ENCODE measurements at regions not wholly inside any gene's neighbourhood (a gene's known extent, or its start where the extent isn't known, plus 50 kb on each side); places are given as distances from the start of the nearest gene placed in this dataset.

DNA sequence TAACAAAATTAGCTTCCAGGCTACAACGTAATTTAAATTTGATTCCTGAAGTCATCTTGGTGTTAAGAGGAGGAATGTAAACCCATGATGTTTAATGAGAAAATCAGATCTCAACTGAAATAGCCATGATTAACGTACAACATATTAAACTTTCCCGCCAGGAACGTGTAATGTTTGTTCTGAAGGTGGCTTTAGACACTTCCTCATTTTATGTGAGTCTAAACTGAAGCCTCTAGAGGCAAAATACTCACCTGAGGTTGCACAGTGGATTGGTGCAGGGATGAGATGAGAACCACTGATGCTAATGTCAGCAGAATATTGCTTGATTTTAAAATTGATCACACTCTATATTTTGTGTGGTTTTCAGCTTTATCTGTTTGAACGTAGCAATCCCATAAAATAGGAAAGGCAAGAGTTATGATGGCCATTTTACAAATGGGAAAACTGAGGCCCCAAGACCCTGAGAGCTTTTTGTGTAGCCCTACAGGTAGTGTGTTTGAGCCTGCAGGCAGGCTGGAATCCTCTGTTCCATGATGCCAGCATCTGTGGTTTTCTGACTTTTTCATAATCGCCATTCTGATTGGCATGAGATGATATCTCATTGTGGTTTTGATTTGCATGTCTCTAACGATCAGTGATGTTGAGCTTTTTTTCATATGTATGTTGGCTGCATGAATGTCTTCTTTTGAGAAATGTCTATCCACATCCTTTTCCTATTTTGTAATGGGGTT is 243.7 kb upstream of the BMPER start:
- no peak for DNase-seq (ENCODE audit: low read depth)
- in situ Hi-C loops (cut with HindIII; ENCODE audit: low pct_unique_long_range_greater_than_20kb, low sequenced_read_pairs): no loop called here

DNA sequence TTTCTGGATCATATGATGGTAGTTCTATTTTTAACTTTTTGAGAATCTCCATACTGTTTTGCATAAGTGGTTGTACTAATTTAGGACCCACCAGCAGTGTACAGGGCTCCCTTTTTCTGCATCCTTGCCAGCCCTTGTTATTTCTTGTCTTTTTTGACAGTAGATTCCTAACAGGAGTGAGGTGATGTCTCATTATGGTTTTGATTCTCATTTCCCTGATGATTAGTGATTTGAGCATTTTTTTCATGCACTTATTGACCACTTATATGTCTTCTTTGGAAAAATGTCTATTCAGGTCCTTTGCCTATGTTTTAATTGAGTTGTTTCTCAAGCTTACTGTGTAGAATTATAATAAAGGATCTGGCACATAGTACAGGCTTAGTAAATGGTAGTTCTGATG is 238.8 kb upstream of the BMPER start:
- in situ Hi-C loops (cut with HindIII; ENCODE audit: low pct_unique_long_range_greater_than_20kb, low sequenced_read_pairs): no loop called here
- no peak for DNase-seq (ENCODE audit: low read depth)

DNA sequence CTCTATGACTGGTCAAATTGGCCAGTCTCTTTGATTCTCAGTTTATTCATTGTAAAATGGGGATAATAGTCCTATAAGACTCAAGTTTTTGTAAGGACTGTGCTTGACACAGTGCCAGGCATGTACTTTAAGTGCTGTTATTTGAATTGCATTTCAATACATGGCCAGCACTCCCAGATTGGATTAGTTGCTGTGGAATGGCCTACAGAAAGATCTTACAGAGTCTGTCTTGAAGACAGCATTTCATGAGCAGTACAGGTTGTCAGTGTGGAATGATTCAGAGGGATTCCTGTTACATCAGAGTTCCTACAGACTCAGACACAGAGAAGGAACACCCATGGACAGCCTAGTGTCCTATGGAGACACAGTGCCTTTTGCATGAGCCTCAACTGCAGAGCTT is 238.1 kb upstream of the BMPER start:
- in situ Hi-C loops (cut with HindIII; ENCODE audit: low pct_unique_long_range_greater_than_20kb, low sequenced_read_pairs): no loop called here
- no peak for DNase-seq (ENCODE audit: low read depth)

DNA sequence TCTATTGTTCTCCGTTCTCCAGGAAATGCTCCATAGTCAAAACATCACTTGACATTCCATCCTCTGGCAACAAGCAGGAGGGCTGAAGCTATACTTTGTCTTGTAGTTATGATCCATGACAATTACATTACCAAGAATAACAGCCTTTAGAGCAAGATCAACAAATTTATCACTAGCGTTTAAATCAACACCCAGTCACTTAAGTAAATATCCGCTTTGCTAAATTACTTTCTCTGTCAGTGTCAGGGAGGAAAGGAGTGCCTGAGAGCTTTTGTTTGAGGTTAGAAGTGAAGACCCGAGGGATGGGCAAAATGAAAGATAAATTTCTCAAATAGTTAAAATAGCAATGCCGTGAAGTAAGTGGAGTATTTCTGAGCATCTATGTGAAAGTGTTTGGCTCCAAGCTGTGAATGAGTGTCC is 236.1 kb upstream of the BMPER start:
- in situ Hi-C loops (cut with HindIII; ENCODE audit: low pct_unique_long_range_greater_than_20kb, low sequenced_read_pairs): no loop called here
- peak; percentile 98 for DNase-seq (ENCODE audit: low read depth)

DNA sequence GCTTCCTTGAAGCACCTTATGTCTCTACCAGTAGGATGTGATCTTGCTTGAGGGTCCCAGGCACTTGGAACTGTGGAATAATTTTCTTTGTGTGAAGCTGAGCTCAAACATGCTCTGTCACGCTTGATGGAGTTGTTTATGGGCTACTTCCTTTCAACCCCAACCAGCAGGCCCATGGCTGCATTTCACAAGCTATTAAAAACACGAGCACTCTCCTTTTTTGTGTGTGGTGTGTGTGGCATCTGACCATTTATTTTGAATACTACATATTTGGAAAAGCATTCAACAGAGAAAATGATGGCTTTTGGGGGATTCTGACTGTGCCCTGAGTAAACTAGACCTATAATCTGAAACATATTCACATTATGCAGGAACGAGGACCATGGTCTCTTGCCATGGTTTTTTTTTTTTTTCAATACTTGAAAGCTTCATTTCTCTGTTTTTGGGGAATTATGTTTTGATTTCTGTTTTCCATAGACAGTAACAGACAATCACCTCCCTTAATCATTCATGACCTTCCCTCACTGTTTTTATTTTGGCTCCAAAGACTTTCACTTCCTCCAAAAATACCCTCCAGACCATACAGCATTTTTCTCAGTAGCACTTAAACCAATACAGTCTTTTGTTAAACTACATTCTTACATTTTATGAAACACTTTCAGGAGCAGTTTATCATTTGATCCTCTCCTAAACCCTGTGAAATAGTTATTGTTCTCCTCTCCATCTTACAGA is 233.6 kb upstream of the BMPER start:
- peak; percentile 13 for DNase-seq (ENCODE audit: low read depth)
- in situ Hi-C loops (cut with HindIII; ENCODE audit: low pct_unique_long_range_greater_than_20kb, low sequenced_read_pairs): no loop called here

DNA sequence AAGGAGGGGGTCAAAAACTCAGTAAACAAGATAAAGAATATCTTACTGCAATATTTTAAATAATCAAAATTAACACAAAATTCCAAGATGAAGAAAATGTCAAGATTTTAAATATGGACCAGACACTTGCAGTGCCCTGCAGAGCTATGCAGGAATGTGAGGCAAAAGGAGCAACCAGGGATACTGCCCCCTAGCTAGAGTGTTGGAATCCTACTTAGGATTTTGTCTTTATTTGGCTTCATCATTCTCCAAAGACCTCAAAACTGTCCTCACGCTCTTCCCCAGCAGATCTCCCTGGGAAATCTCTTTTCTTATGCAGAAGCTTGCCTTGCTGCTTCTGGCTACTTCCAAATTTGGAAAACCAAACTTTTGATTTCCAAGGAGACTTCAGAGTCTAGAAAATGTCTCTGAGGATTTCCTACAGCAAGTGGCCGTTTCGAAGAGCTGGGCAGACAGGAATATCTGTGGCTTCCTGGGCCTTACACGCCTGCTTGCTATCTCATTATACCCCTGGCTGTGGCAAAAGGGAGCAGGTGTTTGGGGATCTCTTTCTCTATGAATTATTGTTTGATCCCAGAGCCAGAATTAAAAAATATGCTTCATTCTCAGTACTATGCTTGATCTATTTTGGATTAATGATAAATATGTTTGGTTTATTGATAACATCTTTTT is 232.2 kb upstream of the BMPER start:
- in situ Hi-C loops (cut with HindIII; ENCODE audit: low pct_unique_long_range_greater_than_20kb, low sequenced_read_pairs): no loop called here

DNA sequence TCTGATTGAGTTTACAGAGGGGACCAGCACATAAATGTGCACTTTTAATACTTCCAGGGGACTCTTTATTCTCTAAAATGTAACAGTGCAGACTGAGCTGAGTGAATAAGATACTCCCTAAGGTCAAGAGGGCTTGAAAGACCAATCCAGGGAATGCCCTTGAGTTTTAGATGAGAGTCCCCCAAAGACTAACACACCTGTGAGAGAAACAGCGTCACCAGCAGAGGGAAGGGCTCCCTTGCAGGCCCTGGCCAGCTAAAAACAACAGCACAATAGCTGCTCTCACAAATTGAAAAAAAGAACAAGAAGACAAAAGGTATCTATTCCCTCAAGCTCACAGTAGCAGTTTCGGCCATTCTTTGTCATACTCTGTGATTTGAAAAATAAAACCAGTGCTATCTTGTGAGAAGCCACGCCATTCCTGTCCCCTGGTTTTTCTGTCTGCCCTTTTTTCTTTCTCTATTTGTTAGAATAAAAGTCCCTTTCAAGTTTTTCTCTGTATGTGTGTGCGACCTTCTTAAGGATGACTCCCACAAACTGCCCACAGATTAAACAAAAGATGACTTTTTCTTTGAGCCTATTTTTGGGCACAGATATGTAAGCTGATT is 230.4 kb upstream of the BMPER start:
- in situ Hi-C loops (cut with HindIII; ENCODE audit: low pct_unique_long_range_greater_than_20kb, low sequenced_read_pairs): no loop called here
- DNase-seq (ENCODE audit: low read depth): no peak

More for the DNA sequence above, 232.2 kb upstream of the BMPER start:
- no peak for DNase-seq (ENCODE audit: low read depth)

DNA sequence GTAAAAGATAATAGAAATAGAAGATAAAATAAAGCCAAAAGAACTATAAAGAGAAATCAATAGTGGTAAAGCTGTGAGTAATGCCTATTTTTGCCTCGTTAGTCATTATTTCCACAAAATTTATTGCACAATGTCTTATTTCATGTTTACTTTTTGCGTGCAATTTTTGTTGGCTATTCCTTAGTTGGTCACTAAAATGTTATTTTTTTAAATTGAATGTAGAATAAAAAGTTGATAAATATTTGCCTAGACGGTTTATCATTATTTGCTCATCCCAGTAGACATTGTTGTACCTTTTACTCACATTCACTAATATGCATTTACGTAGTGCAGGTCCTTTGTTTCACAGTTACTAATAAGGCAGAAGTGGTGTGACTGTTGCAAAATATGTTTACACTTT is 227.8 kb upstream of the BMPER start:
- in situ Hi-C loops (cut with HindIII; ENCODE audit: low pct_unique_long_range_greater_than_20kb, low sequenced_read_pairs): no loop called here
- DNase-seq (ENCODE audit: low read depth): no peak

DNA sequence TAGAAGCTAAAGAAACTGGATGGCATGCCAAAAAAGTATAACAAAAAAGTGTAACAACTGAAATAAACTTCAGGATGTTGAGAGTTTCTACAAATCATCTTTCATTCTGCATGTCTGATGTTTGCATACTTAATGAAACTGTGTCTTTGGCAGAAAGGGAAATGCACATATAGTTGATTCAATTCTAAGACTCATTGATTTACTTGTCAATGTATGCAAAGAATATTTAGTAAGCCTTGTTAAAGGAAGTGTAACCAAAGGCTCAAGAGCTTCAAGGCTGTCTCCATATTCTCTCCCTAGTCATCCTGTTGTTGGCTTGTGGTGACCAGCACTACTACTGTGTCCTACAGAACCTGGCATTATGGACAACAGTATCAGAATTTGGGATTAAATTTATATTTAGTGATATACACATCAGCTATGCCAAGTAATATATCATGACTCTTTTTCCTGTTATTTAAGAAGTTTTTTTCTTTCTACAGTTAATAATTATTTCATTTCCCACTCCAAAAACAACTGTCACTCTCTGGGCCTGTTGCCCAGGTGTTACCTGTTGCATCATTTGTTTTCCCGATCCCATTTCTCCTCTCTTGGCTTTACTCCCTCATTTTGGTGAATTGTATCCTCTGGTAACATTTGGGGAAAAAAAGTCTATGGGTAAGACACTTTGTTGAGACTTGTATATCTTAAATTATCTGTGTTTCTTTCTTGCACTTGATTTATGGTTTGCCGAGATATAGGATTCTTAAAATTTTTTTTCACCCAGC is 226.6 kb upstream of the BMPER start:
- in situ Hi-C loops (cut with HindIII; ENCODE audit: low pct_unique_long_range_greater_than_20kb, low sequenced_read_pairs): no loop called here
- DNase-seq (ENCODE audit: low read depth): no peak

DNA sequence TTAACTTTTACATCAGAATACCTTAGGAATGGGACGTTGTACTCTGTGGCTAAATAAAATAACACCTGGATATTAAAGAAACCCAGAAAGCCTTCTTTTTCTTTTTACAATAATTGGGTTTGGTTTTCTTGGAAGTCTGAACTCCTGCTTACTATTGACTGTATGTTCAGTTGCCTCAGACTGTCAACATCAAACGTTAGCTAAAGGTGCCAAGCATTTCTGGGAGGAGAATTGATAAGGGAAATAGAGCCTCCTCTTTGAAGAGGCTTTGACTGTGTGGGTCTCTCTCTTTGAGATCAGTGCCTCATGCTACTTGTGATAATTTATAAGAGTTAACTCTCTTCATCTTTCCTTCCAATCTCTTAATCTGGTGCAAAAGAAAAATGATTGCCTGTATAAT is 224.7 kb upstream of the BMPER start:
- DNase-seq (ENCODE audit: low read depth): no peak
- in situ Hi-C loops (cut with HindIII; ENCODE audit: low pct_unique_long_range_greater_than_20kb, low sequenced_read_pairs): no loop called here

DNA sequence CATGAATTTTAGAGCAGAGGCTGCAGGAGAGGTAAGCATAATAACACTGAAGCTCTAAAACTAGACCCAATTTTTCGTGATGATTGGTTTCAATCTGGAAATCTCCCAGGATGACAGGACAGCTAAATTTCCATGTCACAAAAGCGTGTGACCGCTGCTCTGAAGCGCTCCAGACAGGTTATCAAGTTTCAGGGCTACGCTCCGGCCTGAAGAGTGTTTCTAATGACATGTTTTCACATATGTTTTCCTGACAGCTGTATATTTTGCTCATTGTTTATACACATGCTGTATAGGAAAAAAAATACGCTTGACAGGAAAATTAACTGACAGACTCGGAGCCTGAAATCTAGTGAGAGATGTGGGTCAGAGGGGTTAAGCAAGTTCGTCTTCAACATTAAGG is 219.8 kb upstream of the BMPER start:
- DNase-seq (ENCODE audit: low read depth): no peak
- in situ Hi-C loops (cut with HindIII; ENCODE audit: low pct_unique_long_range_greater_than_20kb, low sequenced_read_pairs): no loop called here

DNA sequence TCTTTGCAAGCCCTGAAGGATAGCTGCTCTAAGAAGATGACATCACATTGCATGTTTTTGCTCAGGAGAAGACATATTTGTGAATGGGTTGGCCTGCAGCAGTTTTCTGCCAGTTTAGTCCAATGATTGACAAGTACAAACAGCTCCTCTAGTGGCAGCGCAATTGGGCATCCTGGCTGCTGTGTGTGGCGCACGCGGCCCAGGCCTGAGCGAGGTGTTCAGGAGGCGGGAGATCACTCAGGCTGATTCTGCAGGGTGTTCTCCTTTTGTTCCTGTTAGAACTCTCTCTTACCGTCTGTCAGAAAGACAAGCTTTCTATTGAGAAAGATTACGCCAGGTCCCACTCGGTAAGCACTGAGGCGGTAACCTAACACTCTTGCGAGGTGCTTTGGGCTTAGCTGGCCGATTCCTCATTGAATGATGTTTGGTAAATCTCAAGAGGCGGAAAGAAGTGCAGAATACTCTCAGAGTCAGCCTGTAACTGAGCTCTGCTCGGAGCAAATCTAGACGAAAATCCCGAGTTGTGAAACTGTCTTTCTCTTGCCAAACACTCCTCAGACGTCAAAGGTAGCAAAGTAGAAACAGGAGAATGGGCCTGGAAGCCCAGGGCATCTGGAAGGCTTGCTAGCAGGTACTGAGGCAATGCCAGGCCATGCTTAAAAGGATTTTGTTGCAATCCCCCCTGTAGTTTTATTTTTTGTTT is 219.2 kb upstream of the BMPER start:
- DNase-seq (ENCODE audit: low read depth): no peak
- in situ Hi-C loops (cut with HindIII; ENCODE audit: low pct_unique_long_range_greater_than_20kb, low sequenced_read_pairs): no loop called here

DNA sequence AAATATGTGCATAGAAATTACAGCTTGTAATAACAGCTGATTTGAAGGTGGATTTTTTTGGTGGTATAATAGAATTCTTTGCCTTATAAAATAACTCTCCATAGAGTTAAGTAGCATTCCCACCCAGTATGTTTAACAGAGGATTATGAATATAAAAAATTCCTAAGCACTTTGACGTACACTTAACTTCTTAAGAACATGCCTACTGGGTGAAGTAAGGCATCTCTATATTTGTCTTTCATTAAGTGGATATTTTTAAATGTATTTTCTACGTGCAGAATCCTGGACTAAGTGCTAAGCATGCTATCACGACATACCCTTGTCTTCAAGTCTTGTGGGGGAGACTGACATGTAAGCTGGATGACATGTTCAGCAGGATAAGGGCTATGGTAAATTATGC is 217.7 kb upstream of the BMPER start:
- in situ Hi-C loops (cut with HindIII; ENCODE audit: low pct_unique_long_range_greater_than_20kb, low sequenced_read_pairs): no loop called here

DNA sequence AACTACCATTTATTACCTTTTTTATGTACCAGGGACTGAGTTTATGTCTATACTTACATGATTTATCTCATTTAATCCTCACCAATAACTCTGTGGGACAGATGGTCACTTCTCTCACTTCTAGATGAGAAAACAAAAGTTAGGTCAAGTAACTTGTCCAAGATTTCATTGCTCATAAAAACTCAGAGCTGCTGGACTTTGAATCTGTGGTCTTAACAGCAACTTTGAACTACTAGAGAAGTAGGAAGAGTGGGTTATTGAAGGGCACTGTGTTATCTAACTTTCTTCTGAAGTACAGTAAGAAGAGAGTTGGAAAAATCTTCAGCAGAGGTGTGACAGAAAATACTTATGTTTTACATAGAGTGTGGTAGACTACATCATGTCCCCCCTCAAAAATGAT is 214.2 kb upstream of the BMPER start:
- in situ Hi-C loops (cut with HindIII; ENCODE audit: low pct_unique_long_range_greater_than_20kb, low sequenced_read_pairs): no loop called here
- no peak for DNase-seq (ENCODE audit: low read depth)

More for the DNA sequence above, 217.7 kb upstream of the BMPER start:
- DNase-seq (ENCODE audit: low read depth): no peak

DNA sequence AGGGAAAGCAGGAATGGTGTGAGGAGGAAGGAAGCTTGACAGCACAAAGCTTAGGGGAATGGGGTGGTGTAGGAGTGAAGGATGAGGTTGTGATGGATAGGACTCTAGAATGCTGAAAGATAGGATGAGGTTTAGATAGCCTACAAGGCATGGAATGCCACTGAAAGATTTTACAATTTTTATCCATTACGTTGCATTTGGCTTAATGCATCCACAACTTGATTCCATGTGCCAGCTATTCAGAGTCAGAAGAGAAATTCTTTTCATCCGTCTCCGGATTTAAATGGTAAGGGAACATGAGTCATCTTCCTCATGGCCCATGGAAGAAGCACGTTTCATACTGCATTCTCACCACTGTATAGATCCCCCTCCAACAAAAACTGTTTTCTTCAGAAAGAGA is 212.4 kb upstream of the BMPER start:
- no peak for DNase-seq (ENCODE audit: low read depth)
- in situ Hi-C loops (cut with HindIII; ENCODE audit: low pct_unique_long_range_greater_than_20kb, low sequenced_read_pairs): no loop called here

DNA sequence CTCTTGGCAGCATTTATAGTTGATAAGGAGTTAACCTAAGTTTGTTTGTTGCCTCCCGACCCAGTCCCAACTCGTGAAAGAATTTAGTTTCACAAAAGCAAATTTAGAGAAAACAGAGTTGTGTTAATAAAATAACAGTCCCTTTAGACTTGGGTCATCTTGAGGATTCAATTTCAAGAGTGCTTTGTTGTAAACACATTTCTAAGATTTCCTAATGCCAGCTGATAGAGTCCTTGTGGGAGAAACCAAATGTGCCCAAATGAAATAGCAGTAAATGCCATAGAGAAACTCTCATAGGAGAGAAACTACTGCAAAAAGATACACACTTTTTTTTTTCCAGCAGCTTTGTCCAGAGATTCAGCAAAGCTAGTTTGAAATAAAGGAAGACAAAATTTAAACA is 211.3 kb upstream of the BMPER start:
- in situ Hi-C loops (cut with HindIII; ENCODE audit: low pct_unique_long_range_greater_than_20kb, low sequenced_read_pairs): no loop called here
- no peak for DNase-seq (ENCODE audit: low read depth)

DNA sequence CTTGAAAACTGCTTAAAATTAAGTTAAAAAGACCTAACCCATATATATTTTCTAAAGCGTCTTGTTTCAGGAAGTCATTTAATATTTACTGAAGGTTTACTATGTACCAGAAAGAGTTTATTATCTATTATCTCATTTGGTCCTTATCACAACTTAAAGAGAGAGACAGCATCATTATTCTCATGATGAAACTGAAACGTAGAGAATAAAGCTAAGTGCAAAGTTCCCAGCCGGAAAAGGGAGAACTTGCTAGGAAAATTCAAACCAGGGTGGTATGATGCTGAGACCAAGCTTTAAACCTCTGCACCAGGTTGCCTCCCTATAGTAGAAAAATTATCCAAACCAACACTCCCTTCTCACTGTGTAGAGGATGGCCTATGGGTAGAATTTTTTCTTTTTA is 207.7 kb upstream of the BMPER start:
- in situ Hi-C loops (cut with HindIII; ENCODE audit: low pct_unique_long_range_greater_than_20kb, low sequenced_read_pairs): no loop called here
- no peak for DNase-seq (ENCODE audit: low read depth)

DNA sequence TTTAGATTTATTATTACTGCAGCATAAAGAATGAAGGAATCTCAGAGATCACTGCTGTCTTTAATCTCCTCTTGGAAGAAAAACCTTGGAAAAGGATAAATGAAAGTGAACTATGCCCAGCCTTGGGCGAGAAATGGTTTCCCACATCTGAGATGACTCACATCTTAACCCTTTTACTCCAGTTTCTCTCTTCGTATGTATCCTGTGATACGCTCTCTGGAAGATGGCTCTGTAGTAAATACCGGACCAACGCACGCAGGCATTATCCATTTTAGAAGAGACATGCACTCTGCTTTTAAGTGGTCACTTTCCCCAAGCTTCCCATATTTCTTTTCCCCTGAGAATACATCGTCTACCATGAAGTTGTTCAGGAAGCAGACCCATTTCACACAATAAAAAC is 207.3 kb upstream of the BMPER start:
- no peak for DNase-seq (ENCODE audit: low read depth)

More for the DNA sequence above, 207.3 kb upstream of the BMPER start:
- in situ Hi-C loops (cut with HindIII; ENCODE audit: low pct_unique_long_range_greater_than_20kb, low sequenced_read_pairs): no loop called here
